Adipocyte (in vitro differentiated cells): ENCODE measurements at regions not wholly inside any gene's neighbourhood (a gene's known extent, or its start where the extent isn't known, plus 50 kb on each side); places are given as distances from the start of the nearest gene placed in this dataset.
"Not testable (repeated sequence)": the region's sequence is repeated elsewhere in the genome, so short reads cannot be mapped to it uniquely, and the experiment has no call there.

Experiments
- DNase-seq: peaks from one replicate; pipeline ENCODE4 v3.0.0-alpha.2; 2015; ENCODE audit warnings: low read depth
- H3K27me3 ChIP-seq: replicated peaks from 2 replicates; pipeline ENCODE4 v1.7.0; 2013; ENCODE audit warnings: mild to moderate bottlenecking, low read length, moderate library complexity; ENCODE audit not compliant: control insufficient read depth, insufficient read depth
- H3K36me3 ChIP-seq: 2 replicates; pipeline ENCODE4 v1.7.0; 2013; ENCODE audit warnings: low read length, mild to moderate bottlenecking, moderate library complexity; ENCODE audit not compliant: control insufficient read depth, insufficient read depth, severe bottlenecking
- H3K4me1 ChIP-seq: 2 replicates; pipeline ENCODE4 v1.7.0; 2013; ENCODE audit warnings: mild to moderate bottlenecking, low read length, moderate library complexity; ENCODE audit not compliant: control insufficient read depth, insufficient read depth
- H3K4me3 ChIP-seq: 2 replicates; pipeline ENCODE4 v1.7.0; 2013; ENCODE audit warnings: mild to moderate bottlenecking, low read length, moderate library complexity
- H3K9ac ChIP-seq: 2 replicates; pipeline ENCODE4 v1.7.0; 2013; ENCODE audit warnings: mild to moderate bottlenecking, low read length, moderate library complexity
- H3K9me3 ChIP-seq: 2 replicates; pipeline ENCODE4 v1.7.0; 2013; ENCODE audit warnings: mild to moderate bottlenecking, low read length, moderate library complexity; ENCODE audit not compliant: control insufficient read depth

DNA sequence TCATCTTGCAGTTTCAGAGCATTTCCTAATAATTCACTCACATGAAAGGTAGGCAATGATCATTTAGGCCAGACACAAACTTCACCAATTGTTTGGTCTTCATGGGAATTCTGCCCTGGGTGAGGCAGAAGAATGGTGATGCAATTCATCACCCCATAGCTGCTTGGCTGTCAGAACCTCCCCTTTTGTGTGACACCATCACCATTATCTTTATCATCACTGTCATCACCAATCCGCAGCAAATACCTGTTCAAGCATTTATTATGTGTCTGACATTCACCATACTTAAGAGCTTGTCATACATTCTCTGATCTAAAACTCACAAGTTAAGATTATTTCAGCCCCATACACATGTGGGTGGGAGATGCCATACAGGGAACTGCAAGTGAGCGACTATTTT is 799.5 kb upstream of the LRRN3 start:
- H3K9me3 ChIP-seq: peaks cover 2% of the 10 kb centered on the region

GRCh38 chr7:110296321-110296720 is 794.6 kb upstream of the LRRN3 start:
- H3K9me3 ChIP-seq: no peaks in the 10 kb centered on the region
- DNase-seq: no peak
- no peaks in the 10 kb centered on the region for H3K4me1 ChIP-seq
- H3K4me3 ChIP-seq: no peak overlapping the region
- H3K27me3 ChIP-seq: no peaks in the 10 kb centered on the region
- no peaks in the 10 kb centered on the region for H3K36me3 ChIP-seq
- no peak overlapping the region for H3K9ac ChIP-seq

More for the DNA sequence above, 799.5 kb upstream of the LRRN3 start:
- no peak overlapping the region for H3K4me3 ChIP-seq
- no peak for DNase-seq
- H3K36me3 ChIP-seq: no peaks in the 10 kb centered on the region
- no peaks in the 10 kb centered on the region for H3K4me1 ChIP-seq
- H3K9ac ChIP-seq: no peak overlapping the region
- no peaks in the 10 kb centered on the region for H3K27me3 ChIP-seq

DNA sequence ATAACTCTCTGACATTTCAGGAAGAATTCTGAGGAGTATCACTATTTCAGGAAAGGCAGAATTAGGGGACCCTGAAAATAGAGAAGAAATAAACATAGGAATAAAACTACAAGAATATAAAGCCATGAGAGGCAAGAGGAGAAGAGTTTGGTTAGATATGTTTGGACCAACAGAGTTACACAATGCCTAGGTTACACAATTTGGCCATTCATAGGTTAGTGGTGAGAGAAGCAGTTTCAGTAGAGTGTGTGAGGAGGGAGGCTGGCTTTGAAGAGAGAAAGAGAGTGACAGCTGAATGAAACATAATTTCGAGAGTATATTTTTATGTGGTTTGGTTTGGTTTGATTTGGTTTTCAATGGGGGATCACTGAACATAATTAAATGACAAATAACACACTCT is 783.2 kb upstream of the LRRN3 start:
- H3K9ac ChIP-seq: no peak overlapping the region
- DNase-seq: peak; percentile 13
- H3K9me3 ChIP-seq: no peaks in the 10 kb centered on the region
- H3K4me3 ChIP-seq: no peak overlapping the region
- no peaks in the 10 kb centered on the region for H3K27me3 ChIP-seq
- no peaks in the 10 kb centered on the region for H3K4me1 ChIP-seq
- H3K36me3 ChIP-seq: no peaks in the 10 kb centered on the region

- no peak overlapping the region for H3K9ac ChIP-seq
- DNase-seq: no peak
- H3K36me3 ChIP-seq: no peaks in the 10 kb centered on the region
- H3K4me1 ChIP-seq: no peaks in the 10 kb centered on the region
- no peaks in the 10 kb centered on the region for H3K27me3 ChIP-seq
- H3K9me3 ChIP-seq: no peaks in the 10 kb centered on the region
- H3K4me3 ChIP-seq: no peak overlapping the region
Measured at GRCh38 chr7:110308791-110309190, 782.1 kb upstream of the LRRN3 start.

GRCh38 chr7:110309941-110310340 is 781.0 kb upstream of the LRRN3 start:
- Histone ChIP-seq H3K36me3 (no peaks in the 10 kb centered on the region), H3K4me1 (no peaks in the 10 kb centered on the region), H3K4me3 (no peak overlapping the region), H3K9ac (no peak overlapping the region), H3K9me3 (no peaks in the 10 kb centered on the region), H3K27me3 (no peaks in the 10 kb centered on the region)
- peak; percentile 22 for DNase-seq

GRCh38 chr7:110311556-110311955 is 779.4 kb upstream of the LRRN3 start:
- Histone ChIP-seq H3K9me3 (no peaks in the 10 kb centered on the region), H3K27me3 (no peaks in the 10 kb centered on the region), H3K9ac (no peak overlapping the region), H3K4me1 (no peaks in the 10 kb centered on the region), H3K36me3 (no peaks in the 10 kb centered on the region), H3K4me3 (no peak overlapping the region)
- no peak for DNase-seq

DNA sequence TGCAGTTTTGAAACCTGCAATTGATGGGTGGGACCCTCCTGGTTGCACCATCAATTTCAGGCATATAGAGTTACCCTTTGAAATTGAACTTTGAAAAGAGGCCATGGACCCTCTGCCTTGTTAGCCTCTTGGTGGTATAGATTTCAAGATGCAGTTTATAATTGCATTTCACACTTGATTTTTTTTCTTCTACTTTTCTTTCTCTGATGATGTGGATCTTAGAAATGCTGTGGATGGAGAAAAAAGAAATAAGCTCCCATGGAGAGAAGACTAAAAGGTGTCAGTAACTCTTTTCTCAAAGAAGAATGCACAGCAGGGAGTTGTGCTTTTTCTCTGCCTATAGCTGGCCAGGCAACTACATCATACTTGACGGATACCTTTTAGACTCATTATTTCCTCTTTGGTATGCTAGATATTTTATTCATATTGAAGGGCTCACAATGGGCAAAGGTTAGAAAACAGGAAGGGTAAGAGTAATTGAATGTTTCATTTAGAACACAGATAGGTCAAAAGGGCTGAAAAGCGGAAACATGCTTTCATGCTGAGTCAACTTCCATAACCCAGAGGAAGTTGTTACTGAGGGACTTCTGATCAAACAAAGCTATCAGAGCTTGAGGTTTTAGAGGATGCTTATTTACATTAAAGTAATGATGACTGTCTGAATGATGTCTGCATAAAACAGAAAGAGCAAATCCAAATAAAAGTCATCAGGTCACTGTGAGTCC is 773.2 kb upstream of the LRRN3 start:
- no peaks in the 10 kb centered on the region for H3K4me1 ChIP-seq
- no peak overlapping the region for H3K4me3 ChIP-seq
- H3K27me3 ChIP-seq: no peaks in the 10 kb centered on the region
- H3K9me3 ChIP-seq: peaks cover 7% of the 10 kb centered on the region
- DNase-seq: no peak
- no peak overlapping the region for H3K9ac ChIP-seq
- no peaks in the 10 kb centered on the region for H3K36me3 ChIP-seq

DNA sequence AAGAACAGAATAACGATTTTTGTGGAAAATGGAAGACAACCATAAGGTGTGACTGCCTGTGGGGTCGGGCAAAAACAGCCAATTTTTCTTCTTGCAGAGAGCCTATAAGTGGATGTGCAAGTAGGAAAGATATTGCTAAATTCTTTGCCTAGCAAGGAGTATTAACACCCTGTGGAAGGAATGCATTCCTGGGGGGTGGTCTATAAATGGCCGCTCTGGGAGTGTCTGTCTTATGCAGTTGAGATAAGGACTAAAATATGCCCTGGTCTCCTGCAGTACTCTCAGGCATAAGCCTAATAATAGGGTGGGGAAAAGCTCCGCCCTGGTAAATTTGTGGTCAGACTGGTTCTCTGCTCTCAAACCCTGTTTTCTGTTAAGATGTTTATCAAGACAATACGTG is 770.6 kb upstream of the LRRN3 start:
- DNase-seq: not testable (repeated sequence)

GRCh38 chr7:110322796-110323195 is 768.1 kb upstream of the LRRN3 start:
- H3K9me3 ChIP-seq: peaks cover 7% of the 10 kb centered on the region

More for the DNA sequence above, 770.6 kb upstream of the LRRN3 start:
- not testable (repeated sequence) for H3K4me3 ChIP-seq, H3K9me3 ChIP-seq, H3K4me1 ChIP-seq, H3K36me3 ChIP-seq, H3K9ac ChIP-seq, H3K27me3 ChIP-seq

GRCh38 chr7:110326966-110327365 is 764.0 kb upstream of the LRRN3 start:
- H3K36me3 ChIP-seq: no peaks in the 10 kb centered on the region
- H3K4me3 ChIP-seq: no peak overlapping the region
- no peaks in the 10 kb centered on the region for H3K27me3 ChIP-seq
- H3K4me1 ChIP-seq: no peaks in the 10 kb centered on the region
- H3K9me3 ChIP-seq: no peaks in the 10 kb centered on the region
- no peak for DNase-seq
- H3K9ac ChIP-seq: no peak overlapping the region

More at GRCh38 chr7:110322796-110323195, 768.1 kb upstream of the LRRN3 start:
- Histone ChIP-seq H3K4me1 (no peaks in the 10 kb centered on the region), H3K9ac (no peak overlapping the region), H3K4me3 (no peak overlapping the region), H3K36me3 (no peaks in the 10 kb centered on the region), H3K27me3 (no peaks in the 10 kb centered on the region)
- no peak for DNase-seq

GRCh38 chr7:110336423-110336822 is 754.5 kb upstream of the LRRN3 start:
- DNase-seq: no peak
- H3K4me1 ChIP-seq: no peaks in the 10 kb centered on the region

DNA sequence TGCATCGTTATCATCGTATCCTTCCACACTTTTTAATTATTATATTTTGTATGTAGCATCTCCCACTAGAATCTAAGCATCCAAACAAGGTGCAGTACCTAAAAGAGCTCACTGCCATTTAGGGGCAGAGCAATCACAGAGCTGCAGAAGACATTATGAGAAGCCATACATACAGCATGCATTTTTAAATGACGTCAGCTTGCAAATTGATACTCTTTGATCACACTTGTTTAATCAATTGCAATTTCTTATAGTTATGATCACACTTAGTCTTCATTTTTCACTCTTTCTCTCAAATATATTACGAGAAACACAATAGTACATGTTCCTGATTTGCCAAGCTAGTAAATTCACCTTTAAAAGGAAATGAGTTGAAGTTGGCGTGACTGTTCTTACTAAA is 753.3 kb upstream of the LRRN3 start:
- no peaks in the 10 kb centered on the region for H3K9me3 ChIP-seq
- H3K36me3 ChIP-seq: no peaks in the 10 kb centered on the region
- DNase-seq: no peak
- H3K4me3 ChIP-seq: no peak overlapping the region
- H3K4me1 ChIP-seq: no peaks in the 10 kb centered on the region
- H3K9ac ChIP-seq: no peak overlapping the region
- H3K27me3 ChIP-seq: no peaks in the 10 kb centered on the region

More at GRCh38 chr7:110336423-110336822, 754.5 kb upstream of the LRRN3 start:
- Histone ChIP-seq H3K9me3 (no peaks in the 10 kb centered on the region), H3K36me3 (no peaks in the 10 kb centered on the region), H3K27me3 (no peaks in the 10 kb centered on the region), H3K4me3 (no peak overlapping the region), H3K9ac (no peak overlapping the region)
